Immature natural killer cell (primary cell): ENCODE measurements at regions not wholly inside any gene's neighbourhood (a gene's known extent, or its start where the extent isn't known, plus 50 kb on each side); places are given as distances from the start of the nearest gene placed in this dataset.

ENCODE experiments used
- DNase-seq, 3 donors: peaks; one replicate each; pipeline ENCODE4 v3.0.0; 2022; ENCODE audit warnings: mixed read lengths in 1 of 3
- H3K27ac Mint-ChIP-seq, 6 donors: one replicate each; pipeline ENCODE4 v1.8.0; 2020; ENCODE audit warnings: mixed read lengths in 6 of 6, mild to moderate bottlenecking in 5 of 6, inconsistent platforms in 4 of 6, moderate library complexity in 3 of 6
- H3K27me3 Mint-ChIP-seq, 3 donors: one replicate each; pipeline ENCODE4 v1.8.0; 2020 to 2021; ENCODE audit warnings: low read depth in 3 of 3, mild to moderate bottlenecking in 3 of 3, mixed read lengths in 3 of 3, moderate library complexity in 3 of 3, inconsistent platforms in 1 of 3
- H3K36me3 Mint-ChIP-seq, 3 donors: one replicate each; pipeline ENCODE4 v1.8.0; 2020; ENCODE audit warnings: mixed read lengths in 3 of 3, inconsistent platforms in 2 of 3, mild to moderate bottlenecking in 2 of 3
- H3K4me1 Mint-ChIP-seq, 2 donors: one replicate each; pipeline ENCODE4 v1.8.0; 2020; ENCODE audit warnings: inconsistent platforms in 2 of 2, mild to moderate bottlenecking in 2 of 2, mixed read lengths in 2 of 2, moderate library complexity in 1 of 2
- H3K4me3 Mint-ChIP-seq, 5 donors: one replicate each; pipeline ENCODE4 v1.8.0; 2020; ENCODE audit warnings: mild to moderate bottlenecking in 5 of 5, mixed read lengths in 5 of 5, inconsistent platforms in 3 of 5, moderate library complexity in 3 of 5
- H3K9me3 Mint-ChIP-seq, 6 donors: one replicate each; pipeline ENCODE4 v1.8.0; 2020; ENCODE audit warnings: mild to moderate bottlenecking in 6 of 6, mixed read lengths in 6 of 6, inconsistent platforms in 4 of 6, moderate library complexity in 3 of 6

GRCh38 chr14:21991130-21991529 is 317.5 kb upstream of the OR4E1 start:
- no peaks in the 10 kb centered on the region for H3K4me1 Mint-ChIP-seq
- peaks cover 0 to 25% (median 3%) of the 10 kb centered on the region in 3 donors for H3K27me3 Mint-ChIP-seq
- H3K27ac Mint-ChIP-seq = no peak overlapping the region
- DNase-seq = no peak
- H3K4me3 Mint-ChIP-seq = no peak overlapping the region
- H3K36me3 Mint-ChIP-seq = no peaks in the 10 kb centered on the region
- no peaks in the 10 kb centered on the region for H3K9me3 Mint-ChIP-seq

- Mint-ChIP-seq H3K9me3 (no peaks in the 10 kb centered on the region), H3K27me3 (peaks cover 0 to 21% (median 3%) of the 10 kb centered on the region in 3 donors), H3K36me3 (no peaks in the 10 kb centered on the region), H3K27ac (no peak overlapping the region), H3K4me1 (no peaks in the 10 kb centered on the region), H3K4me3 (no peak overlapping the region)
- no peak for DNase-seq
Observed at GRCh38 chr14:21990116-21990515, 316.5 kb upstream of the OR4E1 start.

DNA sequence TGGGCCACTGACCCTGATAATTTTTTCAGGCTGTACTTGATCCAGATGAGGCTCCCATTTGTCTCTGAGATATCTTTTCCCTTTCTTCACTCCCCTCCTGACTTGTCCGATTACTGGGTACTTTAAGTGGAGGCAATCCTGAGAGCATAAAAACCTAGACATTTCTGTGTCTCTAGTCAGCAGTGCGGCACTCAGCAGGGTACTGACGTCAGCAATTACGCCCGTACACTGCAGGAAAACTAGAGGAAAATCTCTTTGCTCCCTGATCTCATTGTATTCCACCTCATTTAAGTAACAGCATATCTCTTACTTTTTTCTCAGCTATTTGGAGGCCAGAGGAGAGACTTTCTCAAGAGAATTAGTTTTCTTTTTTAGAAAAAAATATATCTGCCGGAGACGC is 315.5 kb upstream of the OR4E1 start:
- Mint-ChIP-seq H3K27me3 (peaks cover 0 to 17% (median 5%) of the 10 kb centered on the region in 3 donors), H3K36me3 (no peaks in the 10 kb centered on the region), H3K27ac (no peak overlapping the region), H3K9me3 (no peaks in the 10 kb centered on the region), H3K4me3 (no peak overlapping the region), H3K4me1 (no peaks in the 10 kb centered on the region)
- DNase-seq = no peak

- Mint-ChIP-seq H3K4me1 (no peaks in the 10 kb centered on the region), H3K27ac (no peak overlapping the region), H3K4me3 (no peak overlapping the region), H3K36me3 (no peaks in the 10 kb centered on the region), H3K9me3 (no peaks in the 10 kb centered on the region), H3K27me3 (peaks cover 0 to 16% (median 5%) of the 10 kb centered on the region in 3 donors)
- DNase-seq = no peak
Observed at GRCh38 chr14:21988413-21988812, 314.8 kb upstream of the OR4E1 start.

DNA sequence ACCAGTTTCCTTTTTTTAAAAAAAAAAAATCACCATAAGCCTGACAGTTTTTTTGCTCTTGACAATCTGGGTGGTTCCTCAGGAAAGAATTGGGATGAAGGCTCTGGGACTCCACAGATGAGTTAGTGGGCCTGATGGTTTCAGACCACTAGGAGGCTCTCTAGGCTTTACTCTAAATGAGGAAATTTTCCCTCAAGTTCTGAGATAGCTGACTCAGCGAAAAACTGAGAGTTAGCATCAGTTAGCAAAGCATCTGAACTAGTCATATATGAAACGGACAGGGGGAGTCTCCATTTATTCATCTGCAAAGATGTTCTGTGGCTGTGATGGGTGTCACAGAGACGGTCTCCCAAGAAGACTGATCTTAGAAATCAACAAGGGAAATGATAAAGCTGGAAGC is 314.3 kb upstream of the OR4E1 start:
- Mint-ChIP-seq H3K27me3 (peaks cover 0 to 12% (median 5%) of the 10 kb centered on the region in 3 donors), H3K9me3 (no peaks in the 10 kb centered on the region), H3K4me3 (no peak overlapping the region), H3K4me1 (no peaks in the 10 kb centered on the region), H3K27ac (no peak overlapping the region), H3K36me3 (no peaks in the 10 kb centered on the region)
- no peak for DNase-seq

DNA sequence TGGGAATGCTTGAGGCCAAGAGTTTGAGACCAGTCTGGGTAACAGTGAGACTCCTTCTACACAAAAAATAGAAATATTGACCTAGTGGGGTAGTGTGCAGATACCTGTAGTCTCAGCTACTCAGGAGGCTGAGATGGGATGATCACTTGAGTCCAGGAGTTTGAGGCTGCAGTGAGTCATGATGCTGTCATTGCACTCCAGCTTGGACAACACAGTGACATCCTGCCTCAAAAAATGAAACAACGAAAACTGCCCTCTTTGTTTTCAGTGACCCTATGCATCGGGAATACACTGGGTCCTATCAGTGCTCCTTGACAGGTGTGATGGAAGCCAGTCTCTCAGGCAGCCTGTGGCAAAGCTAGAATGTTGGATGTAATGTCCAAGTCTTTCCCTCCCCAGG is 311.5 kb upstream of the OR4E1 start:
- H3K27ac Mint-ChIP-seq = no peak overlapping the region
- H3K4me1 Mint-ChIP-seq = no peaks in the 10 kb centered on the region
- H3K9me3 Mint-ChIP-seq = no peaks in the 10 kb centered on the region
- no peak overlapping the region for H3K4me3 Mint-ChIP-seq
- no peaks in the 10 kb centered on the region for H3K36me3 Mint-ChIP-seq
- H3K27me3 Mint-ChIP-seq = peaks cover 0 to 3% (median 0%) of the 10 kb centered on the region in 3 donors
- no peak for DNase-seq

DNA sequence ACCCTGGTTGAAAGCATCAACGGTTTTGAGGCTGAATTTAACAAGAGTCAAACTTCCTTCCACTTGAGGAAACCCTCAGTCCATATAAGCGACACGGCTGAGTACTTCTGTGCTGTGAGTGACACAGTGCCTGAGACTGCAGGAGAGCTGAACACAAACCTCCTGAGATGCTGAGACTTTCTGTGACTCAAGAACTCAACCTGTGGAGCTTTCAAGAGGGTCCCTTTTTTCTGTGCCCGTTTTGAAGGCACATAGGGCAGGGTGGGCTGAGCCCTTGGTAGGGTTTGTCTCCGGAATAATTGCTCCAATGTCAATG is 305.3 kb upstream of the OR4E1 start:
- no peaks in the 10 kb centered on the region for H3K4me1 Mint-ChIP-seq
- no peak overlapping the region for H3K27ac Mint-ChIP-seq
- H3K27me3 Mint-ChIP-seq = peaks cover 0 to 5% (median 4%) of the 10 kb centered on the region in 3 donors
- H3K4me3 Mint-ChIP-seq = no peak overlapping the region
- H3K36me3 Mint-ChIP-seq = no peaks in the 10 kb centered on the region
- no peaks in the 10 kb centered on the region for H3K9me3 Mint-ChIP-seq
- no peak for DNase-seq

DNA sequence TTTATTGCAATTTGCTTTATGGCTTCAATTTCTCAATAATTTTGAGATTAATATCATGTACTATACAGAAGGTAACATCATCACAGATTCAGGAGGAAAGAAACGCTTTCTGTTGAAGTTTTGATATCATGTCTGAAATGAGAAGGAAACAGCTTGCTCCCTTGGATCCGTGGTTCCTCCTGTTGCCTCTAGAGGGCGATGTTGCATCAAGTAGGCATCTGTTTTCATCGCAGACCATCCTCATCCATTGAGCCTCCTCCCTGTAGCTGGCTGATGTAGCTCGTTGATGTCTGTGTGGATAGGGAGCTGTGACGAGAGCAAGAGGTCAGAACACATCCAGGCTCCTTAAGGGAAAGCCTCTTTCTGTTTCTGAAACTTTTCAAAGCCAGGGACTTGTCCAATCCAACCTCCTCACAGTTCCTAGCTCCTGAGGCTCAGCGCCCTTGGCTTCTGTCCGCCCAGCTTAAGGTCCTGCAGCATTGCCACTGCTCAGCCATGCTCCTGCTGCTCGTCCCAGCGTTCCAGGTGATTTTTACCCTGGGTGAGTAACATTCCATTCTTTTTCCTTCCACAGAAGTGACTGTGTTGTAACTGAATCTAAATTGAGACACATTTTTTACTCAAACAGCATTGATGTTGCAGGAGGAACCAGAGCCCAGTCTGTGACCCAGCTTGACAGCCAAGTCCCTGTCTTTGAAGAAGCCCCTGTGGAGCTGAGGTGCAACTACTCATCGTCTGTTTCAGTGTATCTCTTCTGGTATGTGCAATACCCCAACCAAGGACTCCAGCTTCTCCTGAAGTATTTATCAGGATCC is 304.8 kb upstream of the OR4E1 start:
- no peaks in the 10 kb centered on the region for H3K36me3 Mint-ChIP-seq

DNA sequence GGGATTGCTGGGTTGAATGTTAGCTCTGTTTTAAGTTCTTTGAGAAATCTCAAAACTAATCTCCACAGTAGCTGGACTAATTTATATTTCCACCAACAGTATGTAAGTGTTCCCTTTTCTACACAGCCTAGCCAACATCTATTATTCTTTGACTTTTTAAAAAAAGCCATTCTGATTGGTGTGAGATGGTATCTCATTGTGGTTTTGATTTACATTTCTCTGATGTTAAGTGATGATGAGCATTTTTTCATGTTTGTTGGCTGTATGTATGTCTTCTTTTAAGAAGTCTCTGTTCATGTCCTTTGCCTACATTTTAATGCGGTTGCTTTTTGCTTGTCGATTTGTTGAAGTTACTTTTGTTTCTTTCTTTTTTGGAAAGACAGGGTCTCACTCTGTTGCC is 301.1 kb upstream of the OR4E1 start:
- DNase-seq = no peak
- H3K27me3 Mint-ChIP-seq = peaks cover 5 to 7% (median 6%) of the 10 kb centered on the region in 3 donors

More for the DNA sequence above, 304.8 kb upstream of the OR4E1 start:
- Mint-ChIP-seq H3K9me3 (no peaks in the 10 kb centered on the region), H3K4me1 (no peaks in the 10 kb centered on the region), H3K27ac (no peak overlapping the region), H3K27me3 (peaks cover under 1 to 5% (median 4%) of the 10 kb centered on the region in 3 donors), H3K4me3 (no peak overlapping the region)
- DNase-seq = peak; percentile 37 to 62 (median 53)

GRCh38 chr14:21965042-21965441 is 291.4 kb upstream of the OR4E1 start:
- H3K36me3 Mint-ChIP-seq = no peaks in the 10 kb centered on the region
- H3K27ac Mint-ChIP-seq = no peak overlapping the region
- H3K9me3 Mint-ChIP-seq = peaks cover 0 to 5% (median 0%) of the 10 kb centered on the region in 6 donors
- no peaks in the 10 kb centered on the region for H3K4me1 Mint-ChIP-seq
- DNase-seq = no peak
- peaks cover 0 to 8% (median 2%) of the 10 kb centered on the region in 3 donors for H3K27me3 Mint-ChIP-seq
- no peak overlapping the region for H3K4me3 Mint-ChIP-seq

More for the DNA sequence above, 301.1 kb upstream of the OR4E1 start:
- Mint-ChIP-seq H3K4me1 (no peaks in the 10 kb centered on the region), H3K4me3 (no peak overlapping the region), H3K36me3 (no peaks in the 10 kb centered on the region), H3K27ac (no peak overlapping the region), H3K9me3 (no peaks in the 10 kb centered on the region)

DNA sequence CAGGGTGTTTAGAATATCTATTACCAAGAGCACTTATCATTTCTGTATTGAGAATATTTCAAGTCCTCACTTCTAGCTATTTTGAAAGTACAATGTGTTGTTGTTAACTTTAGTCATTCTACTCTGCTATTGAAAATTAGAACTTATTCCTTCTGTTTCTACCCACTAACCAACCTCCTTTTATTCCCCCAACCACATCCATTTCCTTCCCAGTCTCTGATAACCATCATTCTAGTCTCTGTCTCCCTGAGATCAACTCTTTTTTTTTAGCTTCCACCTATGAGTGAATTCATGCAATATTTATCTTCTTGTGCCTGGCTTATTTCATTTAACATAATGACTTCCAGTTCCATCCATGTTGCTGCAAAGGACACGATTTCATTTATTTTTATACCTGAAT is 290.6 kb upstream of the OR4E1 start:
- Mint-ChIP-seq H3K9me3 (peaks cover 0 to 5% (median 0%) of the 10 kb centered on the region in 6 donors), H3K36me3 (no peaks in the 10 kb centered on the region), H3K27me3 (peaks cover 0 to 7% (median 0%) of the 10 kb centered on the region in 3 donors), H3K27ac (no peak overlapping the region), H3K4me1 (no peaks in the 10 kb centered on the region), H3K4me3 (no peak overlapping the region)
- DNase-seq = no peak

DNA sequence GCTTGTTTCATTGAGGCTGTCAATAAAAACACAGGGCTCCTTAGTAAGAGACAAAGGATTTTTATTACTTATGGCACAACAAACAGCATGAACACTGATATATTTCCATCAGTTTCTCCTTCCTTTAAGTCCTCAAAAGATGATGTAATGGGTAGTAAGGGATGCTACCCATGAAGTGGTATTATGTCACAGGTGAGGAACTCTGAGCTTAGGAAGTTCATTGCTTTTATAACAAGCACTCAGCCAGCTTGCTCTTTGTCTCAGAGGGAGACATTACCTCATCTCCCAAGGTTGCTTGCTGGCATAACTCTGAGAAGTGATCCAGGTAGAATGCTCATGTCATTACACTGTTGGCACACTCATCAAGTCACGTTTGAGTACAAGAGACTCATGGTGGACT is 287.0 kb upstream of the OR4E1 start:
- Mint-ChIP-seq H3K27ac (no peak overlapping the region), H3K4me3 (no peak overlapping the region), H3K27me3 (peaks cover 2 to 7% (median 3%) of the 10 kb centered on the region in 3 donors), H3K4me1 (no peaks in the 10 kb centered on the region), H3K36me3 (peaks cover 0 to 7% (median 0%) of the 10 kb centered on the region in 3 donors), H3K9me3 (peaks cover 0 to 5% (median 2%) of the 10 kb centered on the region in 6 donors)
- DNase-seq = no peak

- DNase-seq = no peak
- Mint-ChIP-seq H3K4me3 (no peak overlapping the region), H3K27me3 (peaks cover 0 to 10% (median 2%) of the 10 kb centered on the region in 3 donors), H3K4me1 (peaks cover 0 to 3% of the 10 kb centered on the region in 2 donors), H3K9me3 (no peaks in the 10 kb centered on the region), H3K27ac (no peak overlapping the region), H3K36me3 (no peaks in the 10 kb centered on the region)
Observed at GRCh38 chr14:21941885-21942284, 268.3 kb upstream of the OR4E1 start.

- no peak overlapping the region for H3K4me3 Mint-ChIP-seq
- peaks cover 0 to 10% (median 2%) of the 10 kb centered on the region in 3 donors for H3K27me3 Mint-ChIP-seq
- H3K27ac Mint-ChIP-seq = no peak overlapping the region
- peaks cover 0 to 3% of the 10 kb centered on the region in 2 donors for H3K4me1 Mint-ChIP-seq
- no peaks in the 10 kb centered on the region for H3K9me3 Mint-ChIP-seq
- peak in 1 of 3 donors; percentile 19 for DNase-seq
- no peaks in the 10 kb centered on the region for H3K36me3 Mint-ChIP-seq
Observed at GRCh38 chr14:21940887-21941856, 267.6 kb upstream of the OR4E1 start.
